ENCODE measurements at regions not wholly inside any gene's neighbourhood (a gene's known extent, or its start where the extent isn't known, plus 50 kb on each side); places are given as distances from the start of the nearest gene placed in this dataset.
"Not testable (repeated sequence)": the region's sequence is repeated elsewhere in the genome, so short reads cannot be mapped to it uniquely, and the experiment has no call there.

DNA sequence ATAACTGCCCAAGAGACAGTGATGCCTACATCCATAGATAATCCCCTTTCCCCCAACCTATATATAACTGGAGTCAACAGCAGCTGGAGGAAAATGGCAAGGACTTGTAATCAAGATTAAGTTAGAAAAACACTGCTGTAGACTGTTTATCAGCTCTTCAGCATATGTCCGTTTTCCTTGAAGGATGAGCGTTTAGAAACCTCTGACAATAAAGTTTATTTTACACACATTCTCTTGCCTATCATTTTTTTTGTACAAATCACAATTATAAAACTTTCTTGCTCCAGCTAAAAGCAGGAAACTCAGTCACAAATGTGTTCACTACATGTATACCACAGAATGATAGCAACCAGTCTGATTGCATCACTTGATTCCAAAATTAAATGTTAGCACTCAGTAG is 50.8 kb downstream of the PPIAL4G start:
- DNase-seq = not testable (repeated sequence)

DNA sequence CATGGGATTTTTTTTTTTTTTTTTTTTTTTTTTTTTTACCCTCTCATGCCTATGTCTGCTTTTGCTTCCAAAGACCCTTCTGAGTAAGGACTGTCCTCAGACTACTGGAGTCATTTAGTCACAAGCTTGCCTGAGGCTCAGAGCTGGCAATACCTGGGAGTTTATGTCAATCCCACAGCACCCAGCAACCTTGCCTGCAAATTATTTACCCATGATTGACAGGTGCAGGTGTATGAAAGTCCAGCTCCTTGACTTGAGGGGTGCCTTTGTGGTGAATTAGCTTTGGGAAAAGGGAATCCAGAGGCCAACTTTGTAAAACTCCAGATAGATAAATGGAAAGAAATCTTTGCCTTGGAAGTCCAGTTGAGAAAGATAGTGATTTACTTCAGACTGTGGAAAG is 53.2 kb downstream of the PPIAL4G start:
- DNase-seq = not testable (repeated sequence)

DNA sequence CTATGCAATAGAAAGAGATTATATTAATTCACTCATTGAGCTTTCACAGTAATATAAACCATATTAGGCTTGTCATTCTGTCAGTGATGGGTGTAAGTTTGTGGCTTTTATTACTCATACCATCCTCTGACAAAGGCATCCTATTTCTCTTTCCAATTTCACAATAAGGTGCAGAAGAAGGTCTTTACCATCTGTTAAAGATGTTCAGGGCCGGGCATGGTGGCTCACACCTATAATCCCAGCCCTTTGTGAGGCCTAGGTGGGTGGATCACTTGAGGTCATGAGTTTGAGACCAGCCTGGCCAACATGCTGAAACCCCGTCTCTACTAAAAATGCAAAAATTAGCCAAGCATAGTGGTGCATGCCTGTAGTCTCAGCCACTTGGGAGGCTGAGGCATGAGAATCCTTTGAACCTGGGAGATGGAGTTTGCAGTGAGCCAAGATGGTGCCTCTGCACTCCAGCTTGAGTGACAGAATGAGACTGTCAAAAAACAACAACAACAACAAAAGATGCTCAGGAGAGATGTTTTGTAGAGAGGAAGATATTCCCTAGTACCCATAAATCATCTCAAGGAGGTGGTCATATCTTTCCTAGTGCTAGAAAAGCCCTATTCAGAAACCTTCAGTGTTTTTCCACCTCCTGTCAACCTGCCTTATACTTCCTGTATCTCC is 56.0 kb downstream of the PPIAL4G start:
- not testable (repeated sequence) for DNase-seq

DNA sequence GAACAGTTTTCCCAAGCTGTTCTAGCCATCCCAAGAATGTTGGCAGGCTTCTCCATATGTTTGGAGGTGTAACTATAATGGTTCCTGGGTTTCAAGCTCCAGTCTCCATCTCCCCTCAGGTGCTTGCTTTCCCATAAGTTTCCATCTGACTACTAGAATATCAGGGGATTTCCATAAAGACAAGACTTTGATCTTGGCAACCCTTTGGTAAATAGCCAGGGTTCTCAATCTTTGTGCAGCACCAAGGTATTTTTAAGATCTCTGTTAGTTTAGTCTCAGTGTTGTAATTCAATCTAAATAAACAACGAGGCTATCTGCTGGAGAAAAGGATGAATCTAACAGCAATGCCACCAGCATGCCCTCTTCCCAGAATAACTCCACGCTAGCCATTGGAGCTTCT is 56.7 kb downstream of the PPIAL4G start:
- DNase-seq = not testable (repeated sequence)

DNA sequence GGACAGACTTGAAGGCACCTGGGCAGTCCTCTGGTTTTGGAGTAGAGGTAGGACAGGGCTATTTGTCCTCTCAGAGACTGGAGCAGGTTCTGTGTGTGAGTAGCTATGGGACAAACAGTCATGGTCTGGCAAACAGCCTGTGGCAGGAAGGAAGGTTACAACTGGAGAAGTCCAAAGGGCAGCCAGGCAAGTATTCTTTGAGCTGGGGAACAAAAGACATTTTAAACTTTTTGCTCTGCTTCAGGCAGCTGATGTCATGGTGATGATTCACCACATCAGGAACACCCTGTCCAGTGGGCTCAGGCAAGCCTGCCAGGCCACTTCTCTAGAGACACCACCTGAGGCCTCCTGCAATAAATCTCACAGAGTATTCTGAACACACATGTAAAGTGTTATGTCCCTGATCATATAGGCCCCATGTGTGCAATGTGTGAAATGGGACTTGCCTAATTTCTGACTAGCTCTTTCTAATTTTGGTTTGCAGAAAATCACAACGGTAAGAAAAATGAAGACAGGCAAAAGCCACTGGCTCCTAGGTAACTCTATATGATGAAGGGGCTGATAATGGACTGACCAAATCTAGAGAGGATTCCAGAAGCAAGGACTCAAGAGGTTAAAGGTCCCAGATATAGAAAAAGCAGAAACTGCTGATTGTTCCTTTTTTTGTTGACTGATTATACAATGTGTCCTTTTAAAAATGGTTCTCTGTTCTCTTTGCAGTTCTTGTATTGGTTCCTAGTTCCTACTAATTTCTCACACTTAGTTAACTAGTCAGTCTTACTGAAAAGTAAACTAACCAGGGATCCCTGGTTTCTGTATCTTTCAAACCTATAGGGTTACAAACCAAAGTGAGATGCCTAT is 58.7 kb downstream of the PPIAL4G start:
- DNase-seq = not testable (repeated sequence)

DNA sequence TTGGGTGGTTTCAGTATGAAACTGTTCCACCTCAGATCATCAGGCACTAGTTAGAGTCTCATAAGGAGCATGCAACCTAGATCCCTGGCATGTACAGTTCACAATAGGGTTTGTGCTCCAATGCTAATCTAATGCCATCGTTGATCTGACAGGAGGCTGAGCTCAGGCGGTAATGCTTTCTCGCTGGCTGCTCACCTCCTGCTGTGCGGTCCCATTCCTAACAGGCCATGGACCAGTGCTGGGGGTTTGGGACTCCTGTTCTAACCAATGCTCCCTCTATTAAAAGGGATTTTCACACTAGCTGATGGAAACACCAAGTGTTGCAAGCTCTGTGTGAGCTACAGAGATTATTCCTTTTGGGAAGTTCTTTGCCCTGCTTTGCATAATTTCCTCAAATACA is 60.2 kb downstream of the PPIAL4G start:
- DNase-seq = not testable (repeated sequence)

DNA sequence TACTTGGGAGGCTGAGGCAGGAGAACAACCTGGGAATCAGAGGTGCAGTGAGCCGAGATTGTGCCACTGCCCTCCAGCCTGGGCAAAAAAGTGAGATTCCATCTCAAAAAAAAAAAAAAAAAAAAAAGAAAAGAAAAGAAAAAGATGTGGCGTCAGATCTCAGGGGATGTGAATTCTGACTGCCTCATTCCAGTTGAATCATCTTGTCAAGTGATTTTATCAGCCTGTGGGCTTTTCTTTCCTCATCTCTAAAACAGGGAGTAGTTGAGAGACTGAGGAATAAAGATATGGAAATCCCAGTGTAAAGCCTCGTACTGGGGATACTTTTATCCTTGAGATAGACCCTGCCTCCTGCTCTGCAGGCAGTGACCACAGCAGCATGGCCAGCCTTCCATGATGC is 65.9 kb downstream of the PPIAL4G start:
- not testable (repeated sequence) for DNase-seq

DNA sequence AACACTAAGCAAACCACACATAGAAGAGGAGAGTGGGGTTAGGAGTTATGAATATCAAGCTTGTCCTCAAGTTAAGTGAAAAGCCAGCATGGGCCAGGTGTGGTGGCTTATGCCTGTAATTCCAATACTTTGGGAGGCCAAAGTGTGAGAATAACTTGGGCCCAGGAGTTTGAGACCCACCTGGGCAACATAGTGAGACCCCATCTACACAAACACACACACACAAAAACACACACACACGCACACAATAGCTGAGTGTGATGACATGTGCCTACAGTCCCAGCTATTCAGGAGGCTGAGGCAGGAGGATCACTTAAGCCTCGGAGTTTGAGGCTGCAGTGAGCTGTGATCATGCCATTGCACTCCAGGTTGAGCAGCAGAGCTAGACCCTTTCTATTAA is 69.7 kb downstream of the PPIAL4G start:
- not testable (repeated sequence) for DNase-seq

DNA sequence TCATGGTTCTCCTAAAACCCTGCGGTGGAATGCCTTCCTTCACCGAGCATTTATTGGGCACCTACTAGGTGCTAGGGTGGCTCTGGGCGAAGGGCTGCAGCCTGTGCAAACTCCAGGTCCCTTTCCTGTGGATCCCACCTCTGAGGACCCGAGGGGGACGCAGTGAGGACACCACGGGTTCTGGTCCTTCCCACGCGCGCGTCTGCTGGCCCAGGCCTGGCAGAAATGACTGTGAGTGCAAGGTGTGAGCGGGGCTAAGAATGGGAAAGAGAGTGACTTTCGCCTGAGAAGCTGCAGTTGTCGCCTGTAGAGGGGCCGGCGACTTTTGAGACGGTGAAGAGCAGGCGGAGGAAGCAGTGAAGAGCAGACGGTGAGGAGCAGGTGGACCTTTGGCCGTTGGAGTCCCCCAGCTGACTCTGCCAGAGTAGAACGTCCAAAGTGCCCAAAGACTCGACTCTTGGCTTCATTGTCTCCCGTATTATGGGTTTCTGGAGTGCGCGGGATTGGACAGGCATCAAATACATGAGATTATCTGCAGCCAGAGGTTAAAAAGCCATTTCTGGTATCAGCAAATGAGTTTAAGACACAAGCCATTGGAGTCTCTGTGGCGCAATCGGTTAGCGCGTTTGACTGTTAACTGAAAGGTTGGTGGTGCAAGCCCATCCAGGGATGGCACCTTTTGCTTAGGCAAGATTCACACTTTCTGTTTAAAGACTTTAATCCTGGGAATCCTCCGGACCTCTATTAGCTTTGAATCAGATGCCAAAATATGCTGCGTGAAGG is 78.1 kb downstream of the PPIAL4G start:
- not testable (repeated sequence) for DNase-seq

DNA sequence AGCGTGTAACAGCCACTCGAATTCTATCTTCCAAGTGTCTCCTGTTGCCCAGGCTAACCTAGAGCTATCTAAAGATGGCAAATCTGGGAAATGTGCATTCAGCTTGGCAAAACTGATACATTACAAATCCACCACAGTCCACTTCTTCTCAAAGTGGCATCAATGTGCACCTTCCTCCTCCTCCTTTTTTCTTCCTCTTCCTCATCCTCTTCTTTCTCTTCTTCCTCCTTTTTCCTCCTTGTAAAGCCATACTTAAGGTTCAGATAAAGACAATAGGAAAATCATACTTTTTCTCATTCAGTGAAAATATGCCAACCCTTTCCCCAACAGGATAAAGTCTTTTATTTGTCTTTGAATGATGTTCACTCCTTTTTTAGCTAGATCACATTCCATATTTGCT is 79.2 kb downstream of the PPIAL4G start:
- not testable (repeated sequence) for DNase-seq

DNA sequence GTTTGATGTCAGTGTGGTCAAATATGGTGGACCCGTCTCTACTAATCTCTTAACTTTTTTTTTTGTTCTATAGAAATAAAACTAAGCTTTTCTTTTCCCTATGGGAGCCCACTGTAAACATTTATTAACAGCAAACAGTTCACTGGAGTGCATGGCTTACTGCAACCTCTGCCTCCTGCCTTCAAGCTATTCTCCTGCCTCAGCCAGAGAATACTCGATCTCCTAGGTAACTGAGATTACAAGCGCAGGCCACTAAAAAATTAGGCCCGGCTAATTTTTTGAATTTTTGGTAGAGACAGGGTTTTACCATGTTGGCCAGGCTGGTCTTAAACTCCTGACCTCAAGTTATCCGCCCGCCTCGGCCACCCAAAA is 80.0 kb downstream of the PPIAL4G start:
- DNase-seq = not testable (repeated sequence)

DNA sequence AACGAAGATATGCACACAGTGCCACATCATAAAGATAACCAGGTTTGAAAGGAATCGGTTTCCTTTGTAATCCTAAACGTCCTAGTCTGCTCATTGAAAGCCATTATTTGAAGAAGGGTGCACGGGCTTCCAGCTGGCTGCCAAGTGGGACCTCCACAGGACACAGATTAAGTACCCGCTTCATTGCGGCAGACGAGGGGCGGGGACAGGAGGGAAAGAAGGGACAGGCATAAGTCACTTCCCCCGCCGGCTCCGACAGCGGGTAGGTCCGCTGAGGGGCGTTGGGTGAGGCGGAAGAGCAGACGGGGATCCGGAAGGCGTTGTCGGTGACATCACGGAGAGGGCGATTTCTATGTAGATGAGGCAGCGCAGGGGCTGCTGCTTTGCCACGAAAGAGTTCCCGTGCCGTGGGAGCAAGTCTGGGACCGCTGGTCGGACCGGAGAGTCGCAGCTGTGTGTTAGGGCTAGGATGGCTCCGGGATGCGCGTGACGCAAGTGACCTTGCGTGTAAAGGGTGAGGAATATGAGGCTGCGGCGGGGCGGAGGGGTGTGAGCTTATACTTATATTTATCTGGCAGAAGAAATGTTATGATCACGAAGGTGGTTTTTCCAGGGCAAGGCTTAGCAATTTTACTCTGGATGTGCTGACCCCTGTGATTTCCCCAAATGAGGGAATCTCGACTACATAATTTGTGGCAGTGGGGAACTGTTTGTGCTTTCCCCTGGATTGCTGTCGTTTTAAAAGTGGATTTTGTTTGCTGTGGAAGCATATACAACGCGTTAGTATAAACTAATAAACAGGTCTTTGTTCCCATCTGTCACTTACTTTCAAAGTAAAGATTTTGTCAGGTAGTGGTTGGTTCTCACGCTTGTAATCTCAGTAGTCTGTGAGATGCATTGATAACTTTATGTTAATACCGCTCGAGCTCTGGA is 80.7 kb downstream of the PPIAL4G start:
- peak; percentile 52 for DNase-seq

DNA sequence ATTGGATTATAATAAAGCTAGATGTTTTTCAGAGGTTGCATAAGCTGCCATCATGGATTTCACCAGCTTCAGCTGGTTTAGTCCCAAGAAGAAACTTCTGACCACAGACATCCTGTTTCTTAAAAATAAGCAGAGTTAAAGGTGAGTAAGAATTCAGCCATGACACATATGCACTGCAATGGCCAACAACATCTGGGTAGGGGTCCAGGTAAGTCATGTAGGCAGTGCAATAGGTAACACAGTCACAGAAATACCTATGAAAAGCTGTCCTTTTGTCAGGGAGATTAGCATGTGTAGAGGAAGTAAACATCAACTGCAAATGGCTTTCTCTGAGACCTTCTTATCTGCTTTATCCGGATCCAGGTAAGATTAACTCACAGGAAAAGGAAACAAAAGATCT is 85.6 kb downstream of the PPIAL4G start:
- not testable (repeated sequence) for DNase-seq

DNA sequence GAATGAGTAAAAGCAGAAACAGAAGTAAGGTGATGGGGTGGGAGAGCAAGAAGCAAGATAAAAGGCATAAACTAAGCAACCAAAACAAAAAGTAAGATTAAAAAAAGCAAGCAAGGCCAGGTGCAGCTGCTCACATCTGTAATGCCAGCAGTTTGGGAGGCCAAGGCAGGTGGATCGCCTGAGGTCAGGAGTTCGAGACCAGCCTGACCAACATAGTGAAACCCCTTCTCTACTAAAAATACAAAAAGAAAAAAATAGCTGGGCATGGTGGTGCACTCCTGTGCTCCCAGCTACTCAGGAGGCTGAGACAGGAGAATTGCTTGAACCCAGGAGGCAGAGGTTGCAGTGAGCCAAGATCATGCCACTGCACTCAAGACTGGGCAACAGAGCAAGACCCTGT is 90.6 kb downstream of the PPIAL4G start:
- not testable (repeated sequence) for DNase-seq

DNA sequence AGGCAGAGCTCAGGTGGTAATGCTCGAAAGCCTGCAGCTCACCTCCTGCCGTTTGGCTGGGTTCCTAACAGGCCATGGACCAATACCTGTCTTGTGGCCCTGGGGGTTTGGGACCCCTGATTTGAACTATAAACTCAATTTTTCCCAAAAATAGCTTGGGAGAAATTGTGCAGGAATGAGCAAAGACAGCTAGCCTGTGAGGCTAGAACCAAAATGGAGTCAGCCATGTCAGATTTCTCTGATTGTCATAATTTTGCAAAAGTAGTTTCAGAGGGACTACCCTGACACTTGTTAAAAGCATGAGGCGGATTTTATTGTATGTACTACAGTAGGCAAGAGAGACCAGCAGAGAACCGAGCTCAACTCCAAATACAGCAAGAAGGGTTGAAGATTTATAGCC is 91.8 kb downstream of the PPIAL4G start:
- DNase-seq = not testable (repeated sequence)

DNA sequence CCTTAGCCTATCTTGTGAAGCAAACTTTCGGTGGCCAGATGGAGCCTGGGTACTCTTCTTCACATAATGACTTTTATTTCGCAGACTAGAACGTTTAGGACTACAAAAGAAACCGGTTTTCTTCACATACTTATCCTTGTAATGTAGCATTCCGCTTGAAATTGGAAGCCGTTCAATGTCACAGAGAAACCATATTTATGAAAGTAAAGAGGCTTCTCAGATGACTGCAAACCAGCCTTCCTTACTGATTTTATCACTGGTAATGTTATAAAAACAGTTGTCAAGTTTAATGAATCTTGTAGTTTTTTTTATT is 94.1 kb downstream of the PPIAL4G start:
- no peak for DNase-seq

DNA sequence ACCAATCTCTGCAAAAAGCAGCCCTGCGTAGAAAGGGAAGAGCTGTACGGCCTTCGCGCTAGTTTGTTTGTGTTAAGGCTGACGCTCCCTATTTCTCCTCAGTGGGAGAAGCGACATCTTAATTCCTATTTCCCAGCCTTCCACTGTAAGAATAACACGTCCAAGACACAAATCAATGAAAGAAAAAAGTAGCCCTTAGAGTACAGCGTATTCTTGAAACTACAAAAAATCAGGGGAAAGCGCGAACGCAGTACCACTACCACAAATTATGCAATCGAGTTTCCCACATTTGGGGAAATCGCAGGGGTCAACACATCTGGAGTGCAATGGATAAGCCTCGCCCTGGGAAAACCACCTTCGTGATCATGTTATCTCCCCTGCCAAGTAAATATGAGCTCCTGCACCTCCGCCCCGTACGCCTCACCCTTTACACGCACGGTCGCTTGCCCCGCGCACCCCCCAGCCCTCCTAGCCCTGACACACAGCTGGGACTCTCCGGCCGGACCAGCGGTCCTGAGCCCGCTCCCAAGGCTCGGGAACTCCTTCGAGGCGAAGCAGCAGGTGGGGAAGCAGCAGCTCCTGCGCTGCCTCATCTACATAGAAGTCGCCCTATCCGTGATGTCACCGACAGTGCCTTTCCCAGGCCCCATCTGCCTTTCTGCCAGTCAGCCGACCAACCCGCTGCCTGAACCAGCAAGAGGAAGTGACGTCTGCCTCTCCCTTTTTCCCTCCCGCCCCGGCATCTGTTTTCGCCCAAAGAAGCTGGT is 94.7 kb downstream of the PPIAL4G start:
- peak; percentile 89 for DNase-seq

DNA sequence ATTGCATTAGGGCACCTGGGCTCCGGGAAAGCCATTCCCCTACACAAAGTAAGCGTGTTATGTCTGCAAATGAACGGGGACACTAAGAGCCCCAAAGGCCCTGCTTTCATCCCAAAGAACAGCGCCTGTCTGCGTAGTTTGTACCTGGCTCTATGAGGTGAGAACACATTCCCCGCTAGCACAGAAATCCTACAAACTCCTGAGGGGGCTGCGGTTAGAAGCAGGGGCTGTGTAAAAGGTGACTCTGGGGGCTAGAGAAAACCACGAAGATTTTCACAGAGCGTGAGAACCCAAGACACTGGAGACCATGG is 95.2 kb downstream of the PPIAL4G start:
- not testable (repeated sequence) for DNase-seq

DNA sequence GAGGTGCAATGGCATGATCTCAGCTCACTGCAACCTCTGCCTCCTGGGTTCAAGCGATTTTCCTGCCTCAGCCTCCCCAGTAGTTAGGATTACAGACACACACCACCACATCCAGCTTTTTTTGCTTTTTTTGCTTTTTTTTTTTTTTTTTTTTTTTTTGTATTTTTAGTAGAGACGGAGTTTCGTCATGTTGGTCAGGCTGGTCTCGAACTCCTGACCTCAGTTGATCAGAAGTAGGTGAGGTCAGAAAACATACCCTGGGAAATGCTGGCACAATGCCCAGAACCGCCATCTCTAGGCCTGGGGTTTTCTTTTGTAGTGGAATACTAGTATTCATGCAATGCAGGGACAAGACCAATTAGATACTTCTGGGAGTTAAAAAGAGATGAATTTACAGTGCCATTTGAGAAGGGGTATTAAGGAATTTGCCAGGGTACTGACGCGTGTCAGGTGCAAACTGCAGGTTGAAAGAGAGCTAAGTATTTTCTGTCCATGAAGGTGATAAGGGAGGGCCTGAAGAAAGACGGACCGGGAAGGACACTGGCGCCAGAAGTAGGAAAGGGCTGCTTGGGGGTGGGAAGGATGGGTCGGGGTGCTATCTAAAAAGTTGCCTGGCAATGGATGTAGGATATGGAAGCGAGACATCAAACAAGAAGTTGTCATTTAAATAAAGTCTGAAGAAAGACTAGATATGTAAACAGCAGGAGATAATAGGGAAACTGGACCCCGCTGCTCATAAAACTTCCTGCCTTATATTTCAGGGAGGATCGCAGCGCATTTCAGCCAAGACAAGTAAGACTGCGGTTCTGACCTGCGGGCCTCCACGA is 95.8 kb downstream of the PPIAL4G start:
- not testable (repeated sequence) for DNase-seq

DNA sequence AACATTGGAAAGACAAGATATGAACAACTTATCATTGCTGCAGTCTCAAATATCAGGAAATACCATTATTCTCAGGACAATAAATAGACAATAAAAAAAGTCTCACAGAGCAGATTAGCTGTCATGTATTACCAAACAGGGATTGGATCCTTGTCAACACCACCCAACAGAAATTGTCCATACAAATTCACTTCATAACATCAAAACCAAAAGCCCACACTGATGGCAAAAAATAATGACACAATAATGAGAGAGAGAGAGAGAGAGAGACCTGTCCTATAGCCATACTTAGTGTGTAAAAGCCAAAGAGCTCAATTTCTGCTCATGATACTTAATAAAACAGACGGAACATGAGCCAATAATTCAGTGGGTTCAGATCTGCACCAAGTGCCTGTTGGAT is 96.5 kb downstream of the PPIAL4G start:
- no peak for DNase-seq
